GM21825 (cell line): ENCODE measurements at regions not wholly inside any gene's neighbourhood (a gene's known extent, or its start where the extent isn't known, plus 50 kb on each side); places are given as distances from the start of the nearest gene placed in this dataset.

ENCODE experiments used
- ATAC-seq: cut with Tn5 transposase; IDR thresholded peaks from one replicate; pipeline ENCODE4 v1.9.1; 2021; ENCODE audit warnings: mild to moderate bottlenecking, moderate library complexity; ENCODE audit not compliant: unreplicated experiment

DNA sequence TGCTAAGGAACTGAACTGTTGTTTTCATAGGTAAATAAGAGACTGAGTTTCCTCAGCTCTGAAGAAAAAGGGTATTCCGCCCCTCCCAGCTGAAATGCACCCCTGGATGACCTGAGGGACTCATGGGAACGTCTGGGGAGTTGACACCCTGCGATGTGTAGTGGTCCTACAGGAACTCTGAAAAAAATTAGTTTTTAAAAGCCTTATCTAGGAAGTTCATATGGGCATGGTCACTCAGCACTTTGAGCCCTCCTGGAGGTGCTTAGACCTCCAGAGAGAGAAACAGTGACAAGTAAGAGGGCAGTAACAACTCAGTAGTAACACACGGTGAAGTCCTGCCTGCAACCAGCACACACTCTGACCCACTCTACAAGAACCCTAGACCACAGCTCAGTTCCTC, 91.2 kb upstream of the CNOT2 start:
- ATAC-seq: no peak

- ATAC-seq: no peak
Observed at GRCh38 chr12:70154087-70154638, 89.1 kb upstream of the CNOT2 start.

DNA sequence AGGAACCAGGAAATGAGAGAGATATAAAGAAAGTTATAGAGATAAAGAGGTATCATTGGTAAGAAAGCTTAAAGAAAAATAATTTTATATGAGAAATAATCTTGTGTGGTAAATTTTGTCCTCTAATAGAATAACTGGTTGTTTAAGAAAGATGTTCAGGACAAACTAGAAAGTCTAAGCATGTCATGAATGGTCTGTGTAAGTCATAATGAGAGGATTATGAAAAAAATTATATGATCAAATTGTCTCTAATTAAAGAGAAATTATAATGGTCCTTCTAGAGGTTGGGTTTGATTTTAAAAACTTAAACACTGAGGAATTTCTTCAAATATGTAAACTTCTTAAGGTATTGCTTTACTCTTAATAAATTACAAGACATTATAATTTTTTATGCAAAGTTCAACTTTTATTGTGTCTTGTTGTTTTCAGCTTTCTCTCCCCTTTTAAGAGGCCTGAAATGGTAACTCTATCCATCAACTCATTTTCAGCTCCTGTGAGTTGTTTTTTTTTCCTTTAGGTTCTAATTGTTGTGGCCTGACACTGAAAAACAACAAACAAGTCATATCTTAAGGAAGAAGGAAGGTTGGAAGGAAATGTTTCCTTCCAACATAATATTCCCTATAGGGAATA, 88.2 kb upstream of the CNOT2 start:
- ATAC-seq: no peak

- no peak for ATAC-seq
Observed at GRCh38 chr12:70157099-70157498, 86.1 kb upstream of the CNOT2 start.

DNA sequence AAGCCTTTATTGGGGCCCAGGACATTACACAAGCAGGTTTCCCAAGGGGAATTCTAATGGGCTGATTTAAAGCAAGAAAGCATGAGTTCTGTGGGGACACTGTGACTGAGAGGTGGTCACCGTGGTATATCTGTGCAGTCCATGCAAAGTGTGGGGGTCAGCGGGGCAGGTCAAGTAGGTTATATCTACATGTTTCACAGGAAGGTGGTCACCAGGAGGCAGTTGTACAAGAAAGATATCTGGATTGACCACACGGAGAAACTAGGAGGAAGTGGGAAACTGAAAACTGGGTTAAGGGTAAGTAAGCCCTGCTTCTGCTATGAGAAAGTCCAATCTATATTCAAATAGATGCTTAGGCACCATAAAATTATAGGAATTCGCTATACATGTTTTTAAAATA, 77.8 kb upstream of the CNOT2 start:
- no peak for ATAC-seq

DNA sequence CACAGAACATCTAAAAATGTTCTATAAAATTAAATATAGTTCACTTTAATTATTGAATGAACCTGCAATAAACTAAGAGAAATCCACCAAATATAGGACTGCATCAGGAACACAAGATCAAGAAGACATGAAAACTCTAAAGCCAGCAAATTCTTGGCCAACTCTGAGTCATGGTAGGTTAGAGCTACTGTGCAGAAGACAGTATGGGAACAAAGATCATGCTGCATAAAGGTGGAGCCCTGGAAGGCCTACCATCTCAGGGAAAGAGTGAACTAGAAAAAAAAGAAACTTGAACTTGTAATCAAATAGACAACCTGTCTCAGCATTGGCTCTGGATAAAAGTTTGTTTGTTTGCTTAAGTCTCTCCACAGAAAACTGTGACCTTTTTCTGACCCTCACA, 66.9 kb upstream of the CNOT2 start:
- ATAC-seq: no peak

- no peak for ATAC-seq
Observed at GRCh38 chr12:70177631-70178030, 65.6 kb upstream of the CNOT2 start.

DNA sequence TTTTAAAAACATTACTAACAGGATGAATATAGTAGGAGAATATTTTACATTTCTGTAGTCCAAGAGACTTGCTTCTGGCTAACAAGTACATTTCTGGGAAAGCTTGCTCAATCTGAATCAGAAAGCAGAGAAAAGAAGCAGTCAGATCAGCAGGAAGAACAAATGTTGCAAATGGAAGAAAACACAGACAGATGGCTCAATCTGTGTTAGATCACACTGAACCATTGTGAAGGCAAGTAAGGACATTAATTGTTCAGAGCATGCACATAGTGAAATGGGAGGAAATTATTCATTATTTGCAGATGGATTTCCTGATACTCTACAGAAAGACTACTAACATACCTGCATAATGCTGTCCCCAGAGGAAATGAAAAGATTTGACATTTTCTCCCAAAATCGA, 65.2 kb upstream of the CNOT2 start:
- ATAC-seq: no peak

GRCh38 chr12:70180130-70180529, 63.1 kb upstream of the CNOT2 start:
- no peak for ATAC-seq

DNA sequence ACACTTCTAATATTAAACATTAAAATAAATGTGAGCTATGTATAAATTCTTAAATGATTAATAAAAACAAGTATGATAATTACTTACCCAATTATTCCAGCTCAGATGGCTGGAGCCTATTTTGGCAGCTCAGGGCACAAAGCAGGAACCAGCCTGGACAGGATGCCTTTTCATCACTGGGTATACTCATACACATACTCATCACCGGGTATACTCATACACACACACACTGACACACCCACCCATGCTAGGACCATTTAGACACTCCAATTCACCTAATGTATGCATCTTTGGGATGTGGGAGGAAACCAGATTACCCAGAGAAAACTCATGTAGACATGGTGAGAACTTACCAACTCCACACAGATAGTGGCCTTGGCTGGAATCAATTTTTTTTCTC, 57.9 kb upstream of the CNOT2 start:
- no peak for ATAC-seq

DNA sequence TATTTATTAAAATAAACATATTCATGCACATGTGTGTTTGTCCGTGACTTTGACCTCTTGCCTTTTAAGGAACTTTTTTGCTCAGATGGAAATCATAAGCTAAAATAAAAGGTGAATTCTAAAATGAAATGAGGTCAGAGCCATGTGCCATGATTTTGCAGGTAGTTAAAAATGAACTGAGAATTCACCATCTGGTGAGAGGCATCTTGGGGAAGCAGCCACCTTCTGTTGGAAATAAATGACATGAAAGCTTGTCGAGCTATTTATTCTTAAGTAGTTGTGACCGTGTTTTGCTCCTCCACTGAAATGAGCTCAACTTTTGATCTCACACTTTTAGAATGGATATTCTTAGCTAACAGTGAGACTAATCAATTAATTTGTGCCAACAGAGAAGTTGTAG, 56.8 kb upstream of the CNOT2 start:
- ATAC-seq: no peak

GRCh38 chr12:70190262-70191010, 52.8 kb upstream of the CNOT2 start:
- no peak for ATAC-seq
